Esophagus muscularis mucosa (tissue), 4 donors: ENCODE measurements at regions not wholly inside any gene's neighbourhood (a gene's known extent, or its start where the extent isn't known, plus 50 kb on each side); places are given as distances from the start of the nearest gene placed in this dataset.

Source experiments
- CTCF ChIP-seq, 3 experiments: fragments of 200-600 bp in 2 of 3; fragments of 450-650 bp in 1 of 3; sonication (generic) in 2 of 3; IDR thresholded peaks; one replicate each; pipeline ENCODE4 v1.5.1; 2017 to 2019; ENCODE audit warnings: antibody characterized with exemption in 3 of 3, mild to moderate bottlenecking in 2 of 3, moderate library complexity in 1 of 3
- EP300 ChIP-seq: sonication (generic); formaldehyde crosslinking; IDR thresholded peaks from one replicate; pipeline ENCODE4 v1.6.1; 2017; ENCODE audit warnings: antibody characterized with exemption
- POLR2A ChIP-seq: fragments of 450-650 bp; IDR thresholded peaks from one replicate; pipeline ENCODE4 v1.6.1; 2017; ENCODE audit warnings: antibody characterized with exemption, moderate library complexity, mild to moderate bottlenecking, low read depth
- POLR2AphosphoS5 ChIP-seq, 2 donors: sonication (generic); formaldehyde crosslinking; IDR thresholded peaks; one replicate each; pipeline ENCODE4 v1.6.1; 2017; ENCODE audit warnings: antibody characterized with exemption in 2 of 2

DNA sequence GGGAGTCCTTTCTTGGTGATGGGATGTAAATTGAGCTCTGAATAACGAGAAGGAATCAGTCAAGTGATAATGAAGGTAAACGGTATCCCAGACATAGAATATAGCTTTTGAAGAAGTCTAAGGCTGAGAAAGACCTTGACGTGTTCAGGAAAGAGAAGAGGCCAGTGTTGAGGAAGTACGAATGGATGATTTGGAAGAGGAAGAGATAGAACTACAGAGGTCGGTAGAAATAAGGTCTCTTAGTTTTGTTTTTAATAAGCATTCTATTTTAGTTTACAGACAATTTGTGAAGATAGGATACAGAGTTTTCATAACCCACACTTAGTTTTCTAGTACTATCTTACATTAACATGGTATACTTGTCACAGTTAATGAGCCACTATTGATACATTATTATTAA, 1598.1 kb downstream of the FAM181B start:
- TF ChIP-seq POLR2AphosphoS5 (IDR thresholded peaks at IDR 0.05) (no peak), CTCF (IDR thresholded peaks at IDR 0.05) (no peak), POLR2A (no peak), EP300 (no peak)
